T-cell (primary cell): ENCODE measurements at regions not wholly inside any gene's neighbourhood (a gene's known extent, or its start where the extent isn't known, plus 50 kb on each side); places are given as distances from the start of the nearest gene placed in this dataset.

Experiments
- ATAC-seq, 4 experiments: fragments of 200-7000 bp in 3 of 4; fragments of 150-1000 bp in 1 of 4; cut with Tn5 transposase; replicated peaks in 1 of 4; 1 replicate in 3 of 4; 2 replicates in 1 of 4; pipeline ENCODE4 v1.10.0; 2021; ENCODE audit warnings: moderate library complexity in 3 of 4, mild to moderate bottlenecking in 2 of 4, moderate number of reproducible peaks in 1 of 4
- CTCF ChIA-PET, 2 donors: fragments of 300-600 bp; sonication (Branson Sonifier 250); formaldehyde crosslinking; loops; one replicate each; lab custom pipeline; 2022; ENCODE audit warnings: antibody characterized with exemption in 2 of 2; lab: Charles Lee
- POLR2A ChIA-PET, 2 donors: fragments of 300-600 bp; sonication (Branson Sonifier 250); formaldehyde crosslinking; loops; one replicate each; lab custom pipeline; 2022; ENCODE audit warnings: antibody characterized with exemption in 2 of 2; lab: Charles Lee
- DNase-seq, 35 experiments: peaks; one replicate each; pipeline versions ENCODE4 v3.0.0 to v3.0.0-alpha.2; 2013 to 2023
- H3K27ac ChIP-seq: one replicate; pipeline ENCODE4 v1.5.1; 2013; ENCODE audit warnings: low read length
- H3K27me3 ChIP-seq, 2 experiments: replicated peaks in 1 of 2; 1 replicate in 1 of 2; 2 replicates in 1 of 2; pipeline versions ENCODE4 v1.6.1 to v1.7.0; 2013; ENCODE audit warnings: low read length in 1 of 2, mixed read lengths in 1 of 2; ENCODE audit not compliant: control insufficient read depth in 2 of 2, insufficient read depth in 2 of 2; ENCODE audit errors: extremely low read depth in 1 of 2
- H3K36me3 ChIP-seq, 2 donors: 1 replicate in 1 of 2; 2 replicates in 1 of 2; pipeline versions ENCODE4 v1.6.1 to v1.7.0; 2013; ENCODE audit warnings: low read length in 1 of 2; ENCODE audit not compliant: control insufficient read depth in 2 of 2, insufficient read depth in 1 of 2; ENCODE audit errors: extremely low read depth in 1 of 2
- H3K4me1 ChIP-seq, 2 experiments: 1 replicate in 1 of 2; 2 replicates in 1 of 2; pipeline versions ENCODE4 v1.6.1 to v1.7.0; 2013; ENCODE audit warnings: low read length in 2 of 2, mixed read lengths in 1 of 2; ENCODE audit not compliant: insufficient read depth in 2 of 2, control insufficient read depth in 1 of 2; ENCODE audit errors: extremely low read depth in 1 of 2
- H3K4me3 ChIP-seq, 2 donors: 1 replicate in 1 of 2; 2 replicates in 1 of 2; pipeline versions ENCODE4 v1.5.1 to v1.7.0; 2013; ENCODE audit warnings: mild to moderate bottlenecking in 2 of 2, low read length in 1 of 2, moderate library complexity in 1 of 2; ENCODE audit not compliant: control insufficient read depth in 1 of 2; ENCODE audit errors: extremely low read depth in 1 of 2
- H3K9me3 ChIP-seq: 2 replicates; pipeline ENCODE4 v1.7.0; 2013
- H3K27ac Mint-ChIP-seq, 2 donors: one replicate each; pipeline ENCODE4 v1.8.0; 2020 to 2021; ENCODE audit warnings: mild to moderate bottlenecking in 2 of 2, mixed read lengths in 2 of 2
- H3K27me3 Mint-ChIP-seq, 2 donors: one replicate each; pipeline ENCODE4 v1.8.0; 2021 to 2022; ENCODE audit warnings: mixed read lengths in 2 of 2
- H3K36me3 Mint-ChIP-seq: one replicate; pipeline ENCODE4 v1.8.0; 2021; ENCODE audit warnings: mixed read lengths
- H3K4me1 Mint-ChIP-seq, 3 donors: one replicate each; pipeline ENCODE4 v1.8.0; 2020 to 2022; ENCODE audit warnings: mixed read lengths in 3 of 3, mild to moderate bottlenecking in 1 of 3
- H3K4me3 Mint-ChIP-seq, 3 donors: one replicate each; pipeline ENCODE4 v1.8.0; 2020 to 2022; ENCODE audit warnings: mild to moderate bottlenecking in 3 of 3, mixed read lengths in 3 of 3, moderate library complexity in 3 of 3
- H3K9me3 Mint-ChIP-seq, 3 donors: one replicate each; pipeline ENCODE4 v1.8.0; 2020 to 2022; ENCODE audit warnings: mixed read lengths in 3 of 3
- WGBS: methylation state at CpG from one replicate; pipeline ENCODE4 v1.1.5; 2013; ENCODE audit warnings: missing lambda C conversion rate; ENCODE audit not compliant: insufficient coverage; 5-methylcytosine and 5-hydroxymethylcytosine counted together

DNA sequence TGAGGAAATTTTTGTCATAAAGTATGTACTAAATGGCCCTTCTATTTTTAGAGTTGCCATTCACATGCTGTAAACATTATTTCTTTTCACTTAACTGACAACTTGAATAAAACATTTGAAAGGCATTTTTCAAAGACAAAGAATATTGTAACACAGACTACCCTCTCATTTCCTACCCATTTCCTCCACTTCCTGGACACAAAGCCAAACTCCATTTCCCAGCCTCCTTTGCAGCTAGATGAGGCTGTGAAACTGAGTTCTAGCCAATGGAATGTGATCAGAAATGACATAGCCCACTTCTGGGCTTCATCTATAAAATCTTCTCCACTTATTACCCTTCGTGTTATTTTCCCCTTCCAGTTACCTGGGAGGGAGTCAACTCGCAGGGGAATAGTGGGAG is 288.9 kb upstream of the DPH6 start:
- Mint-ChIP-seq H3K9me3 (peaks cover 0 to 12% (median 0%) of the 10 kb centered on the region in 3 donors), H3K27me3 (peaks cover 0 to 3% of the 10 kb centered on the region in 2 donors), H3K4me3 (no peak overlapping the region), H3K4me1 (no peaks in the 10 kb centered on the region), H3K36me3 (no peaks in the 10 kb centered on the region), H3K27ac (no peak overlapping the region)
- Histone ChIP-seq H3K4me1 (no peaks in the 10 kb centered on the region), H3K36me3 (no peaks in the 10 kb centered on the region), H3K27ac (no peak overlapping the region), H3K9me3 (no peaks in the 10 kb centered on the region), H3K27me3 (no peaks in the 10 kb centered on the region), H3K4me3 (no peak overlapping the region)
- DNase-seq (no peak), ATAC-seq (no peak)
- no CpG with 5 or more reads among the region's 2 CpGs for WGBS
- ChIA-PET CTCF (no interaction called here), POLR2A (no interaction called here)

DNA sequence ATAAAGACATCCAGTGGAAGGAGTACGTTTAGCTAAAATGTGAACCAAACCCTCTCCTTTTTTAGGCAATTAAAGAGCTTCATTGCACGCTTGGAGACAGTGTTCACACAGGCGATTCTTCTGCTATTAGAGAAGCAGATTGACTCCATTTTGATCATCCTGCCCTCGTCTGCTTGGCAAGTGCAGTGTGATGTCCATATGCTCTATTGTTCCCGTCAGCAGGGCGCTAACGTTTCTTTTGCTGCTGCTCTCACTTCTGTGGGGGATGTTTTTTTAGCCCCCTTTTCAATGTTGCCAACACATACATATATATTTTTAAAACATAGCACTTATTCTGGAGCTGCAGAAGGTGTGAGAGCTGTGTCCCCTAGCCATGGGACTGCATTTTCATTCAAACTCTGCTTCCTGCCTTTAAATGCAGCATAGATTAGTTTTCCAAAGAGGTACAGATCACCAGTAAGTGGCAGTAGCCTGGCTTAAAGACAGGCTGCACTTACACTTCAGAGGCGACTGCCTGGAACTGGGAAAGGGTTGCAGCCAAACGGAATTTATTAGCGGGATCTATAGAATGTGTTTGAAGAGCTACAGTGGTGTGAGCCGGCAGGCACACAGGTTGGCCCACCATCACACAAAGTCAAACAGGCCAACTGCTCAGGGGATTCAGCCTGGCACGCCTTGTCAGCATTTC is 292.6 kb upstream of the DPH6 start:
- Histone ChIP-seq H3K27ac (no peak overlapping the region), H3K4me3 (no peak overlapping the region), H3K9me3 (no peaks in the 10 kb centered on the region), H3K27me3 (no peaks in the 10 kb centered on the region), H3K36me3 (no peaks in the 10 kb centered on the region), H3K4me1 (no peaks in the 10 kb centered on the region)
- CTCF ChIA-PET, result no interaction called here
- Mint-ChIP-seq H3K27me3 (no peaks in the 10 kb centered on the region), H3K4me1 (no peaks in the 10 kb centered on the region), H3K4me3 (no peak overlapping the region), H3K9me3 (peaks cover 0 to 8% (median 0%) of the 10 kb centered on the region in 3 donors), H3K27ac (no peak overlapping the region), H3K36me3 (no peaks in the 10 kb centered on the region)
- WGBS, result 81% methylated on average over 5 of the region's 12 CpGs
- POLR2A ChIA-PET, result no interaction called here
- DNase-seq (no peak), ATAC-seq (no peak)

DNA sequence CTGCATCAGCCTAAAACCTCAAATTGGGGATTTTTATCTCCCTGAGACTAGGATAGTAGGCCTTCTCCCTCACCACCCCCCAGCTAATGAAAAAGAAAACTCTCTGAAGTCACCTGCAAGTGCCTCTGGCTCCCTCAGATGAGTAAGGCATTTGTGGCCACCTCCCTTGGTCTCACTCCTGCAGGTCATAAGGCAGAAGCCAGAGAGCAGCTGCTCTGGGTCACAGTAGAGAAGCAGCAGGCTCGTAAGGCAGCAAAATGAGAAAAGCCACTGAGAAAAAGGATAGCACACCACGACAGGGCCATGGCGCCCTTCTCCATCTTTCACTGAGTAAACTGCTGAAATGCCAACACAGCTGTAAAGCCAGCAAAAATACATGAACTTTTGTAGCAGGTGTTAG is 296.7 kb upstream of the DPH6 start:
- no peak for DNase-seq

DNA sequence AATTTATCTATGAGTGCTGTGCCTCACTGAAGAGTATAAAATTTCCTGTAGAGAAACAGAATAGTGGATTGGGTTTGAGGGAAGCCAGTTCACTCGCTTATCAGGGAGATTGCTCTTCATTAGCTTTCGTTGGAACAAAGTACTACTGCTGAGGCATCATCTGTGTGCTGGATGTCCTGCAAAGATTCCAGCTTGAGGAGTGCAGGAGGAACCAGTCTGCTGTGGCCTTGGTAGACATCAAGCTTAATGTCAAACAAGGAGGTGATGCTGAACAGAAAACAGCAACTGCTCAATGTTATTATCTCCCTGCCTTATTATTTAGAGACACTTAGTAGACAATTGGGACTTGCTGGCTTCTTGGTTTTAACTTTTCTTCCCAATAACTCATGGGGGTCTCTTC is 297.5 kb upstream of the DPH6 start:
- POLR2A ChIA-PET, result no interaction called here
- Mint-ChIP-seq H3K27ac (no peak overlapping the region), H3K27me3 (no peaks in the 10 kb centered on the region), H3K4me3 (no peak overlapping the region), H3K4me1 (no peaks in the 10 kb centered on the region), H3K9me3 (peaks cover 0 to 6% (median 0%) of the 10 kb centered on the region in 3 donors), H3K36me3 (no peaks in the 10 kb centered on the region)
- CTCF ChIA-PET, result interaction anchor here in 1 of 2 donors (0.6 kb wide), 1 partner anchor 1155 kb away, joined by 12 read pairs; no protein-coding TSS in a partner anchor
- WGBS, result 83% methylated on average over 2 of the region's 2 CpGs
- Histone ChIP-seq H3K4me3 (no peak overlapping the region), H3K27ac (no peak overlapping the region), H3K36me3 (no peaks in the 10 kb centered on the region), H3K9me3 (no peaks in the 10 kb centered on the region), H3K27me3 (no peaks in the 10 kb centered on the region), H3K4me1 (no peaks in the 10 kb centered on the region)
- DNase-seq (no peak), ATAC-seq (no peak)

More for the DNA sequence above, 296.7 kb upstream of the DPH6 start:
- no peak overlapping the region for H3K27ac Mint-ChIP-seq
- no peak for ATAC-seq
- POLR2A ChIA-PET, result no interaction called here
- H3K4me1 Mint-ChIP-seq, result no peaks in the 10 kb centered on the region
- no peaks in the 10 kb centered on the region for H3K27me3 ChIP-seq
- CTCF ChIA-PET, result no interaction called here
- H3K27me3 Mint-ChIP-seq, result no peaks in the 10 kb centered on the region
- no peaks in the 10 kb centered on the region for H3K4me1 ChIP-seq
- H3K36me3 ChIP-seq, result no peaks in the 10 kb centered on the region
- no peak overlapping the region for H3K27ac ChIP-seq
- WGBS, result 33% methylated on average over 2 of the region's 3 CpGs
- H3K9me3 Mint-ChIP-seq, result peaks cover 0 to 6% (median 0%) of the 10 kb centered on the region in 3 donors
- H3K9me3 ChIP-seq, result no peaks in the 10 kb centered on the region
- no peak overlapping the region for H3K4me3 Mint-ChIP-seq
- no peaks in the 10 kb centered on the region for H3K36me3 Mint-ChIP-seq
- no peak overlapping the region for H3K4me3 ChIP-seq

DNA sequence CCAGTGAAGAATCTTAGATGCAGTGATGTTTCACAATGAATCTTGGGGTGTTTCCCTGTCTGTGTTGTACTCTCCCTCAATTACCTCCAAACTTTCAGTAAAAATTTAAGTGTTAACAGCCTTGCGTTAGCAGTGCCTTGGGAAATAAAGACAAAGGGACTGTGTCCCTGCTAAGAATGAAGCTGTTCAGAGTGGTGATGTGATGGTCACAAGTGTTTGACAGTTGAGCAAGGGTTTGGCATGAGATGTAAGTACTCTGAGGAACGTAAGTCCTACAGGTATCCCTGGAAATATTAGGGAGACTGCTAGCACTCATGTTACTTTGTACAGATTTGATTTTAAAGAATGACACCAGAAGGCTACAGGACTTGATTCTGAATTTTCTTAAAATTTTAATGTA is 304.3 kb upstream of the DPH6 start:
- Histone ChIP-seq H3K4me1 (no peaks in the 10 kb centered on the region), H3K27me3 (no peaks in the 10 kb centered on the region), H3K27ac (no peak overlapping the region), H3K36me3 (no peaks in the 10 kb centered on the region), H3K4me3 (no peak overlapping the region), H3K9me3 (no peaks in the 10 kb centered on the region)
- Mint-ChIP-seq H3K27ac (no peak overlapping the region), H3K9me3 (peaks cover 0 to 6% (median 0%) of the 10 kb centered on the region in 3 donors), H3K4me3 (no peak overlapping the region), H3K4me1 (no peaks in the 10 kb centered on the region), H3K27me3 (no peaks in the 10 kb centered on the region), H3K36me3 (no peaks in the 10 kb centered on the region)
- ChIA-PET POLR2A (interaction anchor here in 1 of 2 donors (0.6 kb wide), 1 partner anchor 1917 kb away, joined by 5 read pairs; no protein-coding TSS in a partner anchor), CTCF (no interaction called here)
- ATAC-seq, result no peak
- DNase-seq, result no peak
- 70% methylated on average over 2 of the region's 2 CpGs for WGBS

DNA sequence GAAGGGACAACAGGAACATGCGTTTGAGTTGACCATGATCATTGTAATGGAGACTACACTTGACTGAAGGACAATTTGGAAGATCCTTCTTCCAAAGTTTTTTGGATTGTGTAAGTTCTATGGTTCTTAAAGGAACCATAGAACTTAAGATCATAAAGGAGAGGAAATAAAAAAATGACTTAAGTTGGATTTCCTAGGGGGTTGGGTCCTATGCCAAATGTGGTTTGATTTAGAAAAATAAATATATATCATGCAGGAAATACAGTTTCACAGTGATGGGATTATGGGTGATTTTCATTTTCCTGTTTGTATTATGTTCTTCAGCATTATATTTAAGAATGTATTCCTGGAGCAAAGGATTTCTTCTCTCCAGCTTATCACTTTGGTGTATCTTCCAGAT is 305.5 kb upstream of the DPH6 start:
- no peak overlapping the region for H3K27ac ChIP-seq
- H3K27me3 Mint-ChIP-seq, result no peaks in the 10 kb centered on the region
- DNase-seq (no peak), ATAC-seq (no peak)
- no peaks in the 10 kb centered on the region for H3K36me3 Mint-ChIP-seq
- H3K4me1 ChIP-seq, result no peaks in the 10 kb centered on the region
- peaks cover 0 to 6% (median 0%) of the 10 kb centered on the region in 3 donors for H3K9me3 Mint-ChIP-seq
- no peaks in the 10 kb centered on the region for H3K9me3 ChIP-seq
- no peaks in the 10 kb centered on the region for H3K36me3 ChIP-seq
- CTCF ChIA-PET, result no interaction called here
- POLR2A ChIA-PET, result no interaction called here
- no peak overlapping the region for H3K27ac Mint-ChIP-seq
- 100% methylated on average over 1 of the region's 1 CpG for WGBS
- no peaks in the 10 kb centered on the region for H3K4me1 Mint-ChIP-seq
- H3K4me3 Mint-ChIP-seq, result no peak overlapping the region
- no peak overlapping the region for H3K4me3 ChIP-seq
- no peaks in the 10 kb centered on the region for H3K27me3 ChIP-seq
